Liver (tissue), 7 donors: ENCODE measurements at regions not wholly inside any gene's neighbourhood (a gene's known extent, or its start where the extent isn't known, plus 50 kb on each side); places are given as distances from the start of the nearest gene placed in this dataset.

Experiments used
- DNase-seq: peaks from one replicate; pipeline ENCODE4 v3.0.0-alpha.2; 2017; ENCODE audit warnings: low spot score
- H3K27ac ChIP-seq, 2 donors: one replicate each; pipeline ENCODE4 v1.7.0; 2013; ENCODE audit warnings: inconsistent platforms in 2 of 2, low read length in 2 of 2, control low read depth in 1 of 2, low read depth in 1 of 2, mild to moderate bottlenecking in 1 of 2
- H3K27me3 ChIP-seq, 4 donors: one replicate each; pipeline versions ENCODE4 v1.6.1 to v1.7.0; 2013; ENCODE audit warnings: low read length in 3 of 4, inconsistent platforms in 1 of 4, mild to moderate bottlenecking in 1 of 4, moderate library complexity in 1 of 4; ENCODE audit not compliant: control insufficient read depth in 4 of 4, insufficient read depth in 4 of 4
- H3K36me3 ChIP-seq, 4 donors: one replicate each; pipeline versions ENCODE4 v1.6.1 to v1.7.0; 2013; ENCODE audit warnings: low read length in 3 of 4, mild to moderate bottlenecking in 3 of 4, low read depth in 1 of 4, moderate library complexity in 1 of 4; ENCODE audit not compliant: control insufficient read depth in 4 of 4, insufficient read depth in 3 of 4
- H3K4me1 ChIP-seq, 4 donors: one replicate each; pipeline versions ENCODE4 v1.6.1 to v1.7.0; 2013; ENCODE audit warnings: low read length in 3 of 4, mild to moderate bottlenecking in 3 of 4, moderate library complexity in 1 of 4; ENCODE audit not compliant: control insufficient read depth in 4 of 4, insufficient read depth in 4 of 4
- H3K4me3 ChIP-seq, 3 donors: one replicate each; pipeline versions ENCODE4 v1.6.1 to v1.7.0; 2013; ENCODE audit warnings: low read length in 3 of 3, control low read depth in 1 of 3, low read depth in 1 of 3, mild to moderate bottlenecking in 1 of 3
- H3K9ac ChIP-seq, 2 donors: one replicate each; pipeline ENCODE4 v1.7.0; 2013; ENCODE audit warnings: low read length in 2 of 2, mild to moderate bottlenecking in 2 of 2, moderate library complexity in 2 of 2, control low read depth in 1 of 2, low read depth in 1 of 2
- H3K9me3 ChIP-seq, 4 donors: one replicate each; pipeline versions ENCODE4 v1.6.1 to v1.7.0; 2013; ENCODE audit warnings: low read length in 3 of 4; ENCODE audit not compliant: control insufficient read depth in 4 of 4
- EGR1 ChIP-seq, 2 donors: IDR thresholded peaks; 2 replicates each; pipeline ENCODE4 v1.6.1; 2016 to 2018; ENCODE audit warnings: antibody characterized with exemption in 2 of 2, low read depth in 2 of 2
- FOXA1 ChIP-seq: IDR thresholded peaks from 2 replicates; pipeline ENCODE4 v1.6.1; 2016; ENCODE audit warnings: antibody characterized with exemption
- FOXA2 ChIP-seq: IDR thresholded peaks from 2 replicates; pipeline ENCODE4 v1.6.1; 2016; ENCODE audit warnings: antibody characterized with exemption
- HNF4A ChIP-seq, 2 donors: conservative IDR thresholded peaks; 2 replicates each; pipeline ENCODE4 v1.6.1; 2016; ENCODE audit warnings: antibody characterized with exemption in 2 of 2, mild to moderate bottlenecking in 2 of 2
- HNF4G ChIP-seq: IDR thresholded peaks from 2 replicates; pipeline ENCODE4 v1.6.1; 2016; ENCODE audit warnings: antibody characterized with exemption
- JUND ChIP-seq, 2 donors: IDR thresholded peaks; 2 replicates each; pipeline ENCODE4 v1.6.1; 2016; ENCODE audit warnings: antibody characterized with exemption in 2 of 2
- MAX ChIP-seq: IDR thresholded peaks from 2 replicates; pipeline ENCODE4 v1.6.1; 2016; ENCODE audit warnings: antibody characterized with exemption
- NR2F2 ChIP-seq: IDR thresholded peaks from 2 replicates; pipeline ENCODE4 v1.6.1; 2016; ENCODE audit warnings: antibody characterized with exemption
- REST ChIP-seq: IDR thresholded peaks from 2 replicates; pipeline ENCODE4 v1.6.1; 2016; ENCODE audit warnings: antibody characterized with exemption, mild to moderate bottlenecking
- RXRA ChIP-seq, 2 donors: IDR thresholded peaks; 2 replicates each; pipeline ENCODE4 v1.6.1; 2017 to 2018; ENCODE audit warnings: antibody characterized with exemption in 2 of 2, mild to moderate bottlenecking in 1 of 2
- SP1 ChIP-seq: IDR thresholded peaks from 2 replicates; pipeline ENCODE4 v1.6.1; 2018; ENCODE audit warnings: antibody characterized with exemption, mild to moderate bottlenecking
- TAF1 ChIP-seq: conservative IDR thresholded peaks from 2 replicates; pipeline ENCODE4 v1.6.1; 2016; ENCODE audit warnings: antibody characterized with exemption, mild to moderate bottlenecking
- YY1 ChIP-seq: IDR thresholded peaks from 2 replicates; pipeline ENCODE4 v1.6.1; 2016; ENCODE audit warnings: antibody characterized with exemption, mild to moderate bottlenecking
- ZBTB33 ChIP-seq: IDR thresholded peaks from 2 replicates; pipeline ENCODE4 v1.6.1; 2016; ENCODE audit warnings: antibody characterized with exemption
- WGBS: extraction: QIAGEN DNeasy Blood & Tissue Kit; methylation state at CpG from one replicate; pipeline ENCODE4 v1.1.7; 2013; 5-methylcytosine and 5-hydroxymethylcytosine counted together
- donor health status: healthy.
- donor health status: healthy.
- donor health status: healthy.
- donor health status: healthy.

- TF ChIP-seq FOXA2 (no peak), NR2F2 (no peak), REST (no peak), HNF4G (no peak), RXRA (IDR thresholded peaks at IDR 0.05) (no peak), JUND (IDR thresholded peaks at IDR 0.05) (no peak)
- Histone ChIP-seq H3K4me1 (no peaks in the 10 kb centered on the region), H3K27me3 (no peaks in the 10 kb centered on the region), H3K36me3 (no peaks in the 10 kb centered on the region), H3K9me3 (no peaks in the 10 kb centered on the region), H3K27ac (no peak overlapping the region), H3K9ac (no peak overlapping the region), H3K4me3 (no peak overlapping the region)
- 85% methylated on average over 5 of the region's 5 CpGs for whole genome bisulfite sequencing
- no peak for DNase-seq
Observed at GRCh38 chr2:126963390-126963789, 64.7 kb downstream of the TEX51 start.

GRCh38 chr2:126966601-126967000 is 67.9 kb downstream of the TEX51 start:
- Histone ChIP-seq H3K27me3 (no peaks in the 10 kb centered on the region), H3K4me3 (no peak overlapping the region), H3K36me3 (no peaks in the 10 kb centered on the region), H3K4me1 (peaks cover 0 to 4% (median 0%) of the 10 kb centered on the region in 4 donors), H3K9me3 (no peaks in the 10 kb centered on the region), H3K9ac (no peak overlapping the region), H3K27ac (no peak overlapping the region)
- no peak for DNase-seq
- no peak for TF ChIP-seq TAF1
- no peak for TF ChIP-seq EGR1 (IDR thresholded peaks at IDR 0.05; ENCODE audit: low read depth in 2 of 2)
- 92% methylated on average over 1 of the region's 1 CpG for WGBS

- Histone ChIP-seq H3K9ac (no peak overlapping the region), H3K27me3 (no peaks in the 10 kb centered on the region), H3K27ac (no peak overlapping the region), H3K9me3 (no peaks in the 10 kb centered on the region), H3K4me3 (no peak overlapping the region), H3K4me1 (peaks cover 0 to 16% (median 6%) of the 10 kb centered on the region in 4 donors), H3K36me3 (no peaks in the 10 kb centered on the region)
- 81% methylated on average over 3 of the region's 3 CpGs for WGBS
- no peak for TF ChIP-seq FOXA1
- no peak for TF ChIP-seq REST
- TF ChIP-seq TAF1 = no peak
- TF ChIP-seq EGR1 (IDR thresholded peaks at IDR 0.05; ENCODE audit: low read depth in 2 of 2) = no peak
- no peak for TF ChIP-seq NR2F2
- no peak for TF ChIP-seq HNF4A (conservative IDR thresholded peaks at IDR 0.05)
- TF ChIP-seq YY1 = no peak
- no peak for TF ChIP-seq SP1
- TF ChIP-seq MAX = no peak
- TF ChIP-seq FOXA2 = no peak
- TF ChIP-seq ZBTB33 = no peak
- no peak for TF ChIP-seq RXRA (IDR thresholded peaks at IDR 0.05)
- no peak for TF ChIP-seq HNF4G
- no peak for DNase-seq
Observed at GRCh38 chr2:126970583-126970982, 71.9 kb downstream of the TEX51 start.
